HG02763 (cell line): ENCODE measurements at regions not wholly inside any gene's neighbourhood (a gene's known extent, or its start where the extent isn't known, plus 50 kb on each side); places are given as distances from the start of the nearest gene placed in this dataset.
A peak's percentile ranks its signal among the peaks of the same experiment; 100 is the strongest.
"Not testable (repeated sequence)": the region's sequence is repeated elsewhere in the genome, so short reads cannot be mapped to it uniquely, and the experiment has no call there.

Experiments used
- ATAC-seq: cut with Tn5 transposase; IDR thresholded peaks from one replicate; pipeline ENCODE4 v1.9.1; 2021; ENCODE audit warnings: mild to moderate bottlenecking, moderate library complexity; ENCODE audit not compliant: unreplicated experiment

DNA sequence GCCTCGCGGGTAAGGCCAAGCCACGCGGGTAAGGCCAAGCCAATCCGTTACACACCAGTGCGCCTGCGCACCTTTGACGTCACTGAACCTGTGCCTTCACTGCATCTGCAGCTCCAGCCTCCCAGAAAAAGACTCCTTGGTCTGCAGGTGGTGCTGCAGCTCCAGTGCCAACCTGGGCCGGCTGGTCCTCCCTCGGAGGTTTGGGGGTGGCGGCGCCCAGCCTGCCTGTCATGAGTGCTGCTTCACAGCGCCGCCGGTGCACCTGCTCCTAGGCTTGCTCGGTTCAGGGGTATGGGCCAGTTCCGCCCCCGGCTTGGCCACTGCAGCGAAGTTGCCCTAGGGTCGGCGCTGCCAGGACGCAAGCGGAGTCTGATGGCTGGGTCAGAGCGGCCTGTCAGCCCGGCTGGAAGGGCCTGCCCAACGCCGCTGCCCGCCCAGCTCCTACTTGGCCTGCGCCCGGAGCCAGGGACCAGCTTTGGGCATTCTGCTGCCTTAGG is 146.6 kb downstream of the USP22 start:
- ATAC-seq = no peak

DNA sequence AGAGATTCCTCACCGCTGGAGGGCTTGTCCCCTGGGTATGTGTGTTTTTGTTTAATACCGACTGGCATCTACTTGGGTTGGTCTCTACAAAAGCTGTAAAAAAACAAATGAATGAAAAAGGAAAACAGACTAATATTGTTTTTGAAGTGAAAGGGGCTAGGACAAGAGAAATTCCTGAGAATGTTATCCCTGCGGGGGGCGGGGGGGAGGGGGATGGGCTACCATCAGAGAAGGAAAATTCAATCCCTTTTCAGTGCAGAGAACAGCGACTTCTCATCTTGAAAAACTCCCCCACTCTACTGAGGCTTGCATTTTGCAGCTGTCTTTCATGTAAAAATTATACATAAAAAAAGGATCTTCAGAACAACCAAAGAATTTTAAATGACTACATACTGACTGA is 144.1 kb downstream of the USP22 start:
- ATAC-seq = not testable (repeated sequence)

DNA sequence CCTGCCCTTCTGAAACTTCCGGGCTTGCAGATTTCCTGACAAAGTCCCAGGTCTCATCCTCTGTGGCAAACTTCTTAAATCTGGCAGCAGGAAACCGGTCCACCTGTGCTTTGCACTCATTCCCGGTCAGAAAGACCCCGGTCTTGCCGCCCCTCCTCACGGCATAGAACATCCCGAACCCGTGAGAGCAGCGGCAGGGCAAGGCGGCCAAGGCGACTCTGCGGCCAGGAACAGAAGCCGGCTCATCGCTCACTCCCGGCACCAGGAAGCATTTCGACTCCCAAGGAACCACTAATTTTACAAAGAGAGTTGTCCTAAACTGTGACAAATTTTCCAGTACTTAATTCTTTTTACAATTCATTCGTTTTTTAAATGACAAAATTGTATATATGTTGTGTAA is 140.3 kb downstream of the USP22 start:
- ATAC-seq = not testable (repeated sequence)

DNA sequence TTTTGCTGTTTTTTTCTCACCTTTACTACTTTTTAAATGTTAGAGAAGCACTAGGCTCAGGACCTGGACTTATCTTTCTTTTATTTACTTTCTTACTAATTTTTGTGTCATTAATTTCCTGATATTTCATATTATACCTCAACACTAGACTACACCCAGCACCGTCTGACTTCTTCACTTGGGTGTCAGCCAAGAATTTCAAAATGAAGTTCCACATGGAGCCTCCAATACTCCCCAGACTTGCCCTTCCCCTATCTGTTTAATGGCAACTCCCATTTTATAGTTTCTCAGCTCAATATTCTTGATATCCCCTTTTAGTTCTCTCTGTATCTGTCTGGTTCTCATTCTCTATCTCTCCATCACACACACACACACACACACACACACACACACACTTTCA is 139.3 kb downstream of the USP22 start:
- ATAC-seq = not testable (repeated sequence)

DNA sequence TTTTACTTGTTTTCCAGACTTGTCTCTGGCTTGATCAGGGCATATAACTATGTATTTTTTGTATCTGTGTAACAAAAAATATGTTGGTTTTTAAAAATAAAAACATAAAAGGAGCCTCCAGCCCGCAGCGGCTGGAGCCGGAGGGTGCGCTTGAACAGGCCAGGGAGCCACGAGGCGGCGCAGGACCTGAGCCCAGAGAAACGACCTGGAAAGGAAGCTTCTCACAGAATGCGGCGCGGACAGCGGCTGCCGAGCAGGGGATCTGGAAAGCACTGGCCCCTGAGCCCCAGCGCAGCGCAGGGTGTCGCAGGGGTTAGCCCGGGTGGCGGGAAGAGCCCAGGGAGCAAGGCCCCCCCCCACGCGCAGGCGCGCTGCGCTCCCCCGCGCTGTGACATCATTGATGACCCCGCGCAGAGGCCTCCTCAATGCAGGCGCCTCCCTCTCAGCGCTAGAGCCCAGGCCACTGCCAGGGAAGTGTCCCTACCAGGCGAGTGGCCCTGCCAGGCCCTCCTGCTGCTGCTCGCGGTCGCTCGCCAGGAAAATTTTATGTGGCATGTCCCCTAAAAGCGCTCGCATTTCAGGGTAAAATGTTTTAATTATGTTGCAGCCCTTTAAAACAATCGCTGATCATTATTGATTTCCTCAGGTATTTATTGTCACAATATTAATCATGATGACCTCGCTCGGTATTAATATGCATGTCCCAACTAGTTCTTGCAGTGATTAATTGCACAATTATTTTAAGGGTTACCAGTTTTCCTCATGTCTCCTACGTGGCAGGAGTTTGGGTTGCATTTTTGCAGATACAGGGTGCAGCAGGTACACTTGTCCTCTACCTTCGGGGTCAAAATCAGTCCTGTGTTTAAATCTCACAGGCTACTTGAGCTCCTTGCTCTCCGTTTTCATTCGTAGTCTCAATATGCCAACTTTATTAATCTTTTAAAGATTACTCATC is 134.2 kb downstream of the USP22 start:
- peak; percentile 85 for ATAC-seq

DNA sequence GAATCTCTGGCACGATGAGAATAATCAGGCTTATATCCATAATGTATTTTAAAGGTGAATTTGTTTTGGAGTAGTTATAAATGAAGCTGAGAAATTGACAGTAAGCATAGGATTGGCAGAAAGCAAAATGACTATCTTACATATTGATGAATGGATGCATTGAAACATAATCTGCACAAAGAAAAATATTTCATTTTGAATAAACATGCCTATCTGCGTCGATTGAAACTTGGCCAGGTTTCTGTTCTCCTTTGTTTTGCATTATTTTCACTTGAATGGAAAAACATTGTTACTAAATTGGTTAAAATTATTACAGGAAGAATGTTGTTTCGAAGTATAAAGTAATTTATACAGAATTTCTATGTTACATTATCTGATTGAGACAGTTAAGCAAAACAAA is 128.2 kb downstream of the USP22 start:
- ATAC-seq = no peak

DNA sequence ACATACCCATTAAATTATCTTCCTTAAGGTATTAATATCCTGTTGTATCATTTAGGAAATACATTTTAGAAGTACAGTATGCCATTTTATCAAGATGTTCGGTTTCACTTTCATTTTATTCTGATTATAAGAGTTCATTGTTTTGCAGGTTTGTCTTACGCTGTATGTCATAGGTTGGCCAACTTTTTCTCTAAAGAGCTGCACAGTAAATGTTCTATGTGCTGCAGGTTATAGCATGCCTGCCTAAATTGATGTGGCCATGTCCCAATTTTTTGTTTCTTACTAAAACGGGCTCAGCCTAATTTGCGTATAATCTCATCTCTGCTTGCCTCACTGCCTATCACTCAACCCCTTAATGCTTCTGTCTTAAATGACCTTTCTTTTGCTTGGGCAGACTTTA is 126.4 kb downstream of the USP22 start:
- ATAC-seq = no peak

DNA sequence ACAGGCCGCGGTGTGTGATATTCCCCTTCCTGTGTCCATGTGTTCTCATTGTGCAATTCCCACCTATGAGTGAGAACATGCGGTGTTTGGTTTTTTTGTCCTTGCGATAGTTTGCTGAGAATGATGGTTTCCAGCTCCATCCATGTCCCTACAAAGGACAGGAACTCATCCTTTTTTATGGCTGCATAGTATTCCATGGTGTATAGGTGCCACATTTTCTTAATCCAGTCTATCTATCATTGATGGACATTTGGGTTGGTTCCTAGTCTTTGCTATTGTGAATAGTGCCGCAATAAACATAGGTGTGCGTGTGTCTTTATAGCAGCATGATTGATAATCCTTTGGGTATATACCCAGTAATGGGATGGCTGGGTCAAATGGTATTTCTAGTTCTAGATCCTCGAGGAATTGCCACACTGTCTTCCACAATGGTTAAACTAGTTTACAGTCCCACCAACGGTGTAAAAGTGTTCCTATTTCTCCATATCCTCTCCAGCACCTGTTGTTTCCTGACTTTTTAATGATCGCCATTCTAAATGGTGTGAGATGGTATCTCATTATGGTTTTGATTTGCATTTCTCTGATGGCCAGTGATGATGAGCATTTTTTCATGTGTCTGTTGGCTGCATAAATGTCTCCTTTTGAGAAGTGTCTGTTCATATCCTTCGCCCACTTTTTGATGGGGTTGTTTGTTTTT is 125.1 kb downstream of the USP22 start:
- ATAC-seq = not testable (repeated sequence)

DNA sequence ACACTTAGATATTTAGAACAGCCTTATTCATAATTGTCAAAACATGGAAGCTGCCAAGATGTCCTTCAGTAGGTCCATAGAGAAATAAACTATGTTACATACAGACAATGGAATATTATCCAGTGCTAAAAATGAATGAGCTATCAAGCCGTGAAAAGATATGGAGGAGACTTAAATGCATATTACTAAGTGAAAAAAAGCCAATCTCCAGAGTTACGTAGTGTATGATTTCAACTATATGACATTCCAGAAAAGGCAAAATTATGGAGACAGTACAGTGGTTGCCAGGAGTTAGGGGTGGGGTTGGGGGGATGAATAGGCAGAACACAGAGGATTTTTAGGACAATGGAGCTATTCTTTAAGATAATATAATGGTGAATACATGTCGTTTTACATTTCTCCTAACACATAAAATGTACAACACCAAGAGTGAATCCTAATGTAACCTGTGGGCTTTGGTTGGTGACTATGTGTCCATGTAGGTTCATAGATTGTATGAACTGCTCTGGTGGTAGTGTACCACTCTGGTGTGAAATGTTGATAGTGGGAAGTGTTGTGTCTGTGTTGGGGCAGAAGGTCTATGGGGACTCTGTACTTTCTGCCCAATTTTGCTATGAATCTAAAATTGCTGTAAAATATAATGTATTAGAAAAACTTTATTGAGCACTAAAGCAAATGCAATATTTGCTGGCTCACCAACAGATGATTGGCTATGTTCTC is 122.6 kb downstream of the USP22 start:
- ATAC-seq = no peak

DNA sequence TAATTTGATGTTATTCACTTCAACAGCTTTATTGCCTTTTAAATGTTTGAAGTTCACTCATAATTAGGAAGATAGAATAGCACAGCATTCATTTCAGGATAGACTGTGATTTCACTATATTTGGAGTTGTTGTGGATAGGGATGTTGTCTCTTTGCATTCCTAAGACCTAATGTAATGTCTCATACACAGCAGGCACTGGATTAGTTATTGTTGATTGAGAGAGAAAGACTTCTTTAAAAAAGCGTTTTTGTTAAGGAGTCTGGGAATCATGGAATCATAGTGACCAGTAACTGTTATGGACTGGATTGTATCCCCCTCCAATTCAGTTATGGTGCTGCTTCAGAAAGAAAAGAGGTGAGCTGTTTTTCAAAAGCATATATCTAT is 122.0 kb downstream of the USP22 start:
- ATAC-seq = no peak

DNA sequence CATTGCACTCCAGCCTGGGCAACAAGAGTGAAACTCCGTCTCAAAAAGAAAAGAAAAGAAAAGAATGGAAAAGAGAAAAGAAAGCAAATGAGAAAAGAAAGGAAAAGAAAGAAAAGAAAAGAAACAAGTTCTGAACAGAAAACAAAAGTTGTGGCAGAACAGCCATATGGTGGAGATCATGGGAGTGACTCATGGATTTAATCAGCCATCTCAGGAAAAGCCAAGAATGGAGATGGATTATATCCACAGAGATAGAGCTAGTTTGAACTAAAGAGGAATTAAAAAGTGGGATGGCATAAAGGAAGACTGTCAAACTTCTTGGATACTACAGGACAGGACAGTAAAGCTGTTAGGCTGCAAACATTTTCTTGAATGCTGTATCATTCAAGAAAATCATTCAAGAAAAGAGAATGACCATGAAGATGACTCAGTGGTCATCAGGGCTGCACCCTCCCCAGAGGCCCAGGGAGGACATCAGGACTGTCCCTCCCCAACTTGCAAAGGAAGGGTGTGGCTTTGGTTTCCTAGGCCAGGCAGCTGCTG is 120.6 kb downstream of the USP22 start:
- ATAC-seq = no peak

DNA sequence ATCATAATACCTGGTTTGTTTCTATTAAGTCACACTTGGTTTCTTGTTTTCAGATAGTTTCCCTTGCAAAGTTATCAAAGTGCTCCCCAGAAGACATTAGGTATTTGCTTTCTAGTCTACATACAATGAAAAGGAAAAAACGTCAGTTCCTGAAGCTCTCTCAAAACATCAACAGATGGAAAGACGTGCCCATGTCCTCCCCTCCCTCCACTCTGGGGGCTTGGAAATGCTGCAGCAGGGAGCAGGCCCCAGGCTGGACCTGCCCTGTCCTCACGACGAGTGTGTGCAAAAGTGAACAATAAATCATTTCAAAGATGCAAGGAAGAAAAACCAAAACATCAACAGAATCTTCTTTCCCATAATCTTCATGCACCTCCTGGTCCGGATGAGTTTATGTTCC is 118.5 kb downstream of the USP22 start:
- ATAC-seq = no peak

DNA sequence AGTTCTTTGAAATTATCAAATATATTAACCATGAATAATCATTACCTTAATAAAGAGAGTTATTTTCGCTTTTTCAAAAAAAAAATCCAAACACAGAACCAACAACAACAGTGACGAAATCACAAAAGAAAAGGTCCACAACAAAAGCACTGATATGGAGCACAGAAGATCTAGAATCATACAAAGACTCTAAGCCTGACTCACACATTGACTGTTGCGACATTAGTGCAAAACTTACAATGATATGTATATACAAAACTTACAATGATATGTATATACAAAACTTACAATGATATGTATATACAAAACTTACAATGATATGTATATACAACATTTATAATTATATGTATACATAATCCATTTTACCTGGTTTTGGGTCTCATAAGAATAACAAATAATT is 117.7 kb downstream of the USP22 start:
- ATAC-seq = no peak

DNA sequence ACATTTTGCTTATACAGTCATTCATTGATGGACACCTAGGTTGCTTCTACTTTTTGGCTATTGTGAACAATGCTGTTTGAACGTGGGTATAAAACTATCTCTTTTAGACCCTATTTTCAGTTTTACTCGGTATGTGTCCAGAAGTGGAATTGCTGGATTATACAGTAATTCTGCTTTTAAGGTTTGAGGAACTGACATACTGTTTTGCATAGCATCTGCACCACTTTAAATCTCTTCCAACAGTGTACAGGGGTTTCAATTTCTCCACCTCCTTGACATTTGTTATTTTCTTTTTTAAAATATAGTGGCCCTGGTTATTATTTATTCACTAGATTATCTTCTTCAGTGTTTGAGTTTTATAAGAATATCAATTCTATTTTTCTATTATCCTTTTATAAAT is 116.9 kb downstream of the USP22 start:
- no peak for ATAC-seq

DNA sequence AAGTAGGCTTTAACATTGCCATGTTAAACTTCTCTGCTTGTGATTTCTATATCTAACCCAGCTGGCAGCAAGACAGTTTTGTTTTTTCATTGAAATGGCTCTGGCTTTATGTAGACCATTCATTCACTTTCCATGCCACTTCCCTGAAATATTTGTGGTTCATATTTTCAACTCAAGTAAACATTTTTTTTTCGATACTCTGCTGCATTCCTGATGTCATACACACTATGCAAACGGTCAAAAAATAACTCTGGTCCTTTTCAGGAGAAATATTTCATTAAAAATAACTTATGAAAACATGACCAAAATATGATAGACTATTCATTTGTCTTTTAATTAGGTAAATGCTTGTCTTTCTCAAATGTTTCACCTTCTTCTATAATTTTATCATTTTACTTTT is 116.3 kb downstream of the USP22 start:
- no peak for ATAC-seq

DNA sequence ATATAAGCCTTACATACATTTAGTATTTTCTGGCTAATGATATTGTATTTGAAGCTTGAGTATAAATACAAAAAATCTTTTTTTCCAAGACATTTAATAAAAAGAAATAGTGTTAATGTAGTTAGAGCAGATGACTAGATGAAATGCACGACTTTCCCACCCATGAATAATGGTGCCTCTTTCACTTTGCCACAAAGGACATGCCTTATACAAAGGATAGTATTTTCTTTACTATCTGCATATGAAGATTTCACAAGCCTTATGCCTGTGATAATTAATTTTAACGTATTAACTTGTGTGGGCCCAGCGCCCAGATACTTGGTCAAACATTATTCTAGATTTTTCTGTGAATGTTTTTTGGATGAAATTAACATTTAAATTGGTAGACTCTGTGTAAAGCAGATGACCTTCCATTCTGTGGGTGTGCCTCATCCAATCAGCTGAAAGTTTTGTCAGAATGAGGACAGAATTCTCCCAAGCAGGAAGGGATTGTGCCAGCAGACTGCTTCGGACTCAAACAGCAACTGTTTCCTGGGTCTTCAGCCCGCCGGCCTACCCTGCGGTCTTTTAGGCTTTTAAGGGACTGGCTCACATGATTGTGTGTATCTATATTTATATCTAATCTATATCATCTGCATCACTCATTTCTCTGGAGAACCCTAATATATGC is 115.4 kb downstream of the USP22 start:
- no peak for ATAC-seq

DNA sequence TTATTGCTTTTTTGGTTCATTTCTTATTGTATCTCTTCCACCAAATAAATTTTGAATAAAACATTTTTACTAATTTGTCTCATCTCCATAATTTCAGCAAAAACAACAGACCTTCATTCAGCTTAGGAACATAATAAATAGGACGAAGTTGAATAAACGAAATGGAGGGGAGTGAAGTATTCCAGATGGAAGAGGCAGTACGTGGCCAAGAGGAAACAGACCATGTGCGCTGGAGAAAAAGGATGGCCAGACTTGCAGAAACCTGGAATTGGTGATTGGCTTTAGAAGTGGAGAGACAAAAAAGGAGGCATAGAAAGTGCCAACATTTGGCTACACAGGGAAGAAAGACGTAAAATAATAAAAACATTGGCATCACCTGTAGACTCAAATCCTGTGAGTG is 113.5 kb downstream of the USP22 start:
- ATAC-seq = no peak

DNA sequence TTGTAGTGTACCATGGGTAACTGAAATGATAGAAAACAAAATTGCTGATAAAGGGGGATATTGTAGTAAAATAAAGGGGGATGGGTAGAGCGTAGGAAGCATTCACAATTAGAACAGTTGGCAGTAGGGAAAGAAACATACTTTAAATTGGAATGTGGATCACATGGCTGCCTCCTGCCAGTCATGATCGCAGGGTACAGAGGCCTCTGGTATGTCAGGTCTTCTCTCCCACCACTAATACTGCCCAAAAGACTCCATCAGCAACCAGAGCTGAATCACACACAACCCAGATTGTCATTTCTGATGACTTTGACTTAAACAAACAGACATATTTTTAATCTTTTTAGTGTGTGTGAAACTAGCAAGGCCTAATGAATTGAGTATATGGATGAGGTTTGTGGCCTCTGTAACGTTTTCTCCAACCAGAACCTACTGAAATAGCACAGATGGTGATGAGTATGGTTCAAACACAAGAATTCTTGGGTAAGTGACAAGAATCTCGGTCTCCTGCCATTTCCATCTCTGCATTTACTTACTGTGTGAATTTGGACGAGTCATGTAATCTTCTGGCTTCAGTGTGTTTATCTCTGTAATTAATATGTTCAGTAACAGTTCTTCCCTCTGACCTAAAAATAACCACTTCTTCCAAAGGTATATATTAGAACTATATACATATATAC is 112.6 kb downstream of the USP22 start:
- ATAC-seq = no peak

DNA sequence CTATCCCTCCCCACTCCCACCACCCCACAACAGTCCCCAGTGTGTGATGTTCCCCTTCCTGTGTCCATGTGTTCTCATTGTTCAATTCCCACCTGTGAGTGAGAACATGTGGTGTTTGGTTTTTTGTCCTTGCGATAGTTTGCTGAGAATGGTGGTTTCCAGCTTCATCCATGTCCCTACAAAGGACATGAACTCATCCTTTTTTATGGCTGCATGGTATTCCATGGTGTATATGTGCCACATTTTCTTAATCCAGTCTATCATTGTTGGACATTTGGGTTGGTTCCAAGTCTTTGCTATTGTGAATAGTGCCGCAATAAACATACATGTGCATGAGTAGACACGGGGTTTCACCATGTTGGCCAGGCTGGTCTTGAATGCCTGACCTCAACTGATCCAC is 109.8 kb downstream of the USP22 start:
- ATAC-seq = not testable (repeated sequence)

DNA sequence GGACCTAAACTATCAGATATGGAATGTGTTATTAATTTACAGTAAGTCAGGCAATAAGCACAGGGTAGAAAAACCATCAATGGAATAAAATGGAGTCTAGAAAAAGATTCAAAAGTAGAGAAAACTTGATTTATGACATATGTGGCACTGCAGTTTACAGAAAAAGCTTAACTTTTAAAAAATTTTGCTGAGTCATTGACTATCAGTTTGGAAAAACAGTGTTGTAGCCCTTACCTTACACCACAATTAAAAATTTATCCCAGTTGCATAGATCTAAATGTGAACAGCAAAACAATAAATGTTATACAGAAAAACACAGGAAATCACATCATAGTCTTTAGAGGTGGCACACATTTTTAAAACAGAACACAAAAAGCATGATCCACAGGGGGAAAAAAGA is 108.5 kb downstream of the USP22 start:
- no peak for ATAC-seq
